8988T (cell line): ENCODE measurements at regions not wholly inside any gene's neighbourhood (a gene's known extent, or its start where the extent isn't known, plus 50 kb on each side); places are given as distances from the start of the nearest gene placed in this dataset.

ENCODE experiments used
- DNase-seq: peaks from one replicate; pipeline ENCODE4 v3.0.0; 2011

GRCh38 chr2:220070349-220070748, 442.9 kb downstream of the SLC4A3 start:
- DNase-seq, result no peak

GRCh38 chr2:220071696-220072095, 444.3 kb downstream of the SLC4A3 start:
- no peak for DNase-seq

- DNase-seq, result no peak
These were observed 445.3 kb downstream of the SLC4A3 start for GRCh38 chr2:220072669-220073220.

- DNase-seq, result no peak
These were observed 448.4 kb downstream of the SLC4A3 start for GRCh38 chr2:220075835-220076234.

GRCh38 chr2:220076734-220077133, 449.3 kb downstream of the SLC4A3 start:
- DNase-seq, result no peak

- no peak for DNase-seq
These were observed 450.1 kb downstream of the SLC4A3 start for GRCh38 chr2:220077488-220077887.

GRCh38 chr2:220078439-220078838, 451.0 kb downstream of the SLC4A3 start:
- no peak for DNase-seq

- no peak for DNase-seq
These were observed 452.2 kb downstream of the SLC4A3 start for GRCh38 chr2:220079595-220079994.

- DNase-seq, result no peak
These were observed 453.7 kb downstream of the SLC4A3 start for GRCh38 chr2:220081171-220081570.

- no peak for DNase-seq
These were observed 462.6 kb downstream of the SLC4A3 start for GRCh38 chr2:220090050-220090449.

DNA sequence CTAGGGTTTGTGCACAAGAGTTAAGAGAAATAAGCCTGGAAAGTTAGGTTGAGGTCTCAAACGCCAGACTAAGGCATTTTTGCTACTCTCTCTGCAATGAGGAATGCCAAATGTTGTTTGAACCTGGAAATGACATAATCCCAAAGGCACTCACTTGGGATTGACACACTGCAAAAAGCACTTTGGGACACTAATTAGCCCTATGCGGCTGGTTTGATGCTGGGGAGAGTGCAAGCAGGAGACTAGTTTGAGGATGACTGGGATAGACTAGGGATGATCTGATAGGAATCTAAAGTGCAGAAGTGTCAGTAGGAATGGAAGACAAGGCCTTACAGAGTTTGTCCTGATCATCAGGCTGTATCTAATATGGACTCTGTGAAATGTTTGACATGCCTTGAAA, 469.0 kb downstream of the SLC4A3 start:
- DNase-seq, result no peak

- no peak for DNase-seq
These were observed 474.6 kb downstream of the SLC4A3 start for GRCh38 chr2:220101980-220102379.

- no peak for DNase-seq
These were observed 476.2 kb downstream of the SLC4A3 start for GRCh38 chr2:220103596-220103995.

DNA sequence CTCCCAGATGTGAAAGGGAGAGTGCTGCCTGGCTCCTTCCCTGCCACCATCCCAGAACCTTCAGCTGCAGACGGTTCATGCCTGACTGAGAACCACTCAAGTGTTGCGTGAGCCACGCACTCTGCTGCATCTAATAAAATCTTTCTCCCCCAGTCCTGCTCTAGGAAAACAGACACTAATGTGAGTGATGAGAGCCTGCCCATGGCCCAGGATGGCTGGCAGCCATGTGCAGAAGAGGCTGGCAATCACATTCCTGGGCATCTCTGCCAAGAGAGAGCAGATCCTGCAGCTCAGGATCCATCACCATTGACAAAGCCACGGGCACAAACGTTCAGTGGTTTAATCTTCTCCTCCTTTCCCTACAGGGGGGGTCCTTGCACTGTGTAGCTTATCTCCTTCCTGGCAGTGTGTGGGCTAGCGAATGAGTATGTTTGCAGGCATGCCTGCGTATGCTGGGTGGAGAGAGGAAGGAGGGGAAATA, 477.5 kb downstream of the SLC4A3 start:
- peak; percentile 14 for DNase-seq

DNA sequence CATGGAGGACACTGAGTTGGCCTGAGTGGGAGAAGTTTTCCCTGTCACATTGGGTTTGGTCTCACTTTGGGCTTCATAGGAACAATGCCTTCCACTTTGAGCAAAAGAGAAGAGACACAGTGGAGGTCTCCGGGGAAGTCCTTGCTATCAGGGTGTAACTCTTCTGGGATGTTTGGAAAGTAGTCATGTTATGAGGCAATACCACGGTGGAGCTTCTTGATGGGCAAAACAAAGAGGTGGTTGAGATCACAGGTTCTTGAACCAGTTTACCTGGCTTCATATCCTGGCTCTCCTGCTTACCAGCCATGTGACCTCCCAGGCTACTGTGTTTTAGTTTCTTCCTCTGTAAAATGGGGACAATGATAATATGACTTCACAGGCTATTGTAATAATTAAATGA, 478.6 kb downstream of the SLC4A3 start:
- DNase-seq, result no peak

- no peak for DNase-seq
These were observed 480.0 kb downstream of the SLC4A3 start for GRCh38 chr2:220107380-220107791.

- DNase-seq, result no peak
These were observed 487.0 kb downstream of the SLC4A3 start for GRCh38 chr2:220114443-220114842.

DNA sequence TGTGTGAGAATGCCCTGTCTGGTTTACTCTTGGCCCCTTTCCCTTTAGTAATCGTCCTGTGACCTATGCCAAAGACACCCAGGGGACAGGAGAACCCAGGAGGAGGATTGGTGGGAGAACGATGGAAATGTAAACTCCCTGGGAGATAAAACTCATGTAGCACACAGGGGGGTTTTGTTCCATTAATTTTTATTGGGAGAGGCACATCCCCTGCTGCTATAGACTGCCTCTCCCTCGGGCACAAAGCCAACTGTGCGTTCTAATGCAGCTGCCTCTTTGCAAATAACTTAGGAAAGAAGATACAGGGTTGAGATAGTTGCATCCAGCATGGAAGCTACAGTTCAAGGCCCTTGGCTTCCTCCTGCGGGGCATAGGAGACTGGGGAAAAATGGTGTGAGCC, 489.6 kb downstream of the SLC4A3 start:
- no peak for DNase-seq

GRCh38 chr2:220120041-220120440, 492.6 kb downstream of the SLC4A3 start:
- no peak for DNase-seq

DNA sequence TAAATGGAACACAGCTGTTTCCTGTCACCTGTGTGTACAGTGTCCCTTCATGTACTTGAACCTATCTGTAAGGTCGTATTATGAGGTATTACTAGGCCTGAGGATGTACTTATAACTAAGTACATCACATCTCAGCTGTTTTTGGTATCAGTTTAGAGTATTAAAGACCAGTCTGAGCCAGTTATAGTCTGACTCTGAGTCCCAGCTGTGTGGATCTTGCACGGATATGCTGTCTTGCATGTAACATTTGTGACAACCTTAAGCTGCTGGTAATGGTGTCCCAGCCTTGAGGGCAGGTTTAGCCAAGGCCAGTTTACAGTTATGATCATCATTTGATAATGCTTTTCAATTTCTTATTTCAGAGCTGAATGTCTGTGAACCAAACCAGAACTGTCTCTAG, 496.3 kb downstream of the SLC4A3 start:
- no peak for DNase-seq

GRCh38 chr2:220125551-220125950, 498.1 kb downstream of the SLC4A3 start:
- no peak for DNase-seq

DNA sequence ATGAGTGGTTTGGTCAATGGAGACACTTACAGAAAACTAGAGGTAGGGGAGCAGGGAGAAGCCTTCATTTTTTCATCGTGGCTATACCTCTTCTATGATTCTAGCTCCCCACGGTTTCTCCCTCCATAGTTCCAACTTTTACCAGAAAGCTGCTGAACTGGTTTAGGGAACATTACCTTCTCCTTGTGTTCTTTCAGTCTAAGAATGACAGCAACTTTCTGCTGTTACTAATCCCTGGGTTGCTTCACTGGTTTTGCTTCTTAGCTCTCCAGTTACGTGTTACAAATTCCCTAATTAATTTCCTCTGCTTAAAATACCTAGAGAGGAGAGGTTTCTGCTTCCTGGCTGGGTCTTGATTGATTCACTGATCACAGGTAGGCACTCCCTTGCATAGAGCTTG, 499.9 kb downstream of the SLC4A3 start:
- DNase-seq, result no peak

DNA sequence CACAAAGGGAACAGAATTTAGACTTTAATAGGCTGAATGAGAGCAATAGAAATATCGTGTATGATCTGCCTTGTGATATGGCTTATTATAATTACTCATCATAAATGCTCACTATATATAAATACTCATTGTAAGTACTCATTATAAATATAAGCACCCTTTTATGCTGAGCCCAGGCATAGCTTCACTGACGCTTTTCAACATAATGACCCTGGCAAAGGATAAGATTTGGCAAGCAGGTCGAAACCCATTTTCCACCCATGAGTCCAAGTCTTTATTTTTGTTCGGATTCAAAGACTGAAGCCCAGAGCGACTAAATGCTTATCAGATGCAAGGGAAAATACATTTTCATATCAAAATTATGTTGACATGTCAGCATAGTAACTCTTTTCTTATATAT, 500.4 kb downstream of the SLC4A3 start:
- DNase-seq, result no peak

- DNase-seq, result no peak
These were observed 502.0 kb downstream of the SLC4A3 start for GRCh38 chr2:220129391-220129790.

DNA sequence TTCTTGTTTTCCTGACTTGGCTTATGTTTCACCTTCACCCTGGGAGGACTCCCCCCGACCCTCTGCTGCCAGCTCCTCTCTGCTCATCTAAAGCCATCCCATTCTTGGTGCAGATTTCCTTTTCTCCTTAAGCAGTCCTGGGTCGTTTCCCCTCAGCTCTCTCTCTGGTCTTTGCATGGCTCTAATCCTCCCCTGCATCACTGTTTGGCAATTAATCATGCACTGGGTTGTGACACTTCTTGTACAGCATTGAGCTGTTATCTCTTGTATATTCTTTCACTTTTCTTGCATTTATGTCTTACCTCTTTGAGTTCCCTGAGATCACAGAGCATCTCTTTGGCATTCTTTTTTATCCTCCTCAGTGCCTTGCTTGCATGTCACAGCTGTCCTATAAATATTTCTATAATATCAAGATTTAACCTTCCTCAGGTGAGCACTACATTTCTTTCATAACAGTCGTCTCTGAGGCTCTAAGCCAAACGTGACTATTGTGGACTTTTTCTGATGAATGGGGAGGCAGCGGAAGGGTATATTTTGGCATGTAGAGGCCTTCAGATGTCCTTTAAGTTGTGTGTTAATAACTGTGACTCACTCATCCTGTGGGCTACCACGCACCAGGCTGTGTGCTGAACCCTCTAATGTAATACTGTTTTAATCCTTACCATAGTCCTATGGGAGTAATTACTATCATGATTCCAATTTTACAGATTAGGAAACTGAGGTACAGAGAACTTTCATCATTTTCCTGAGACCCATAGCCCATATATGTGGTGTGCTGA, 507.5 kb downstream of the SLC4A3 start:
- no peak for DNase-seq
